GM19328 (cell line): ENCODE measurements at regions not wholly inside any gene's neighbourhood (a gene's known extent, or its start where the extent isn't known, plus 50 kb on each side); places are given as distances from the start of the nearest gene placed in this dataset.

Experiments used
- ATAC-seq: cut with Tn5 transposase; IDR thresholded peaks from one replicate; pipeline ENCODE4 v1.9.1; 2021; ENCODE audit warnings: mild to moderate bottlenecking, moderate library complexity; ENCODE audit not compliant: unreplicated experiment

DNA sequence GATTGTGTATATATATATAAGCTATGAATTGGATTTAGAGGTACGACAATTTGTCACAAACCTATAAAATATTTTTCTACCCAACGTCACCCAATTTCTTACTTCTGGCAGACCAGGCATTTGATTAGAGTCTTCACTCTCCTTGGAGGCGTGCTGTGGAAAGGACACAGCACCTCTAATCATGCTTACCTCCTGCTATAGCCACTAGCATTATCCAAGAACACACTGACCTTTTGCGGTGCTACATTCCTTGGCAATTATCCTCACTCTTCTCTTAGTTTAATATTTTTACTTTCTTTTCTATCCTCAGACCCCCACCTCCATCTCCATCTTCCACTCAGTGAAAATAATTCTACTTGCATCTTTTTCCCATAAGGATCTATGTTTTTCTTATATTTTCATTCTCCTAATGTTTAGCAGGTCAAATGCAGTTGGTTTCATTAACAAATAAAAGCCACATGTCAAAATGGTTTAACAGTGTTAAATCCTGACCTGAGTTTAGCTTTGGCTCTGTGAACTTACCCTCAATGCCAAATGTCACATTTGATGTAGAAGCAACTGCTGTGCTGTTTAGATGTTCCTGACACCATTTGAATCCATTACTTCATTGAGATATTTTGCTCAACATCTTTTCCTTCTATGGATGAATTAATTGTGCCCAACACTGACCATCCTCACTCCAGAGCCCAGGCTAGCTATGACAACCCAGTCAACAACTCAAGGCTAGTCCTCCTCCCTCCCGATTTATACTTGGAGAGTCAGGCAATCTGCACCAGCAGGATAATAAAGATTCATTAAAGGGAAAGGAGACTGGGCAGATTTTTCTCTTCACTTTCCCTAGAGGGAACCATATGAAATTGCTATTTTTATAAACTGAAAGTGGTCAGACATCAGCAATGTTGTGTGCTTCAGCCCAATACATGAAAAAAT, 240.5 kb downstream of the MREG start:
- no peak for ATAC-seq

- ATAC-seq = no peak
Observed at GRCh38 chr2:215772003-215772402, 241.3 kb downstream of the MREG start.

- no peak for ATAC-seq
Observed at GRCh38 chr2:215771241-215771640, 242.1 kb downstream of the MREG start.

DNA sequence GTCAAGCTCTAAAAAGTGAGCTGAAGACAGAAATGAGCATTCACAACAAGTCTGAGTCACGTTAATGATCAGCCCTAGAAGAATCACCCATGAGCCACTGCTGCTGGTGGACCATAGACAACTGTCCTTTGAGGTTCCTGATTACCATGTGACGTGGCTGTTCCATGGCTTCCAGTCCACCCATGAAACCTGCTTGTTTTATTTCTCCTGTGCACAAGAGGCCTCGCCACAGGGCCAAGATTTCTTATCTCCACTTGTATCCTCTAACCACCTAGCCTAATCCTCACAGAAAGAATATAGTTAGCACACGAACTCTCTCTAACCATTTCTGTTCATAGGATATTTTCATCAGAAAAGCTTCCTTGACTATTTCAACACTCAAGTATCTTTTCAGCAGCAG, 242.7 kb downstream of the MREG start:
- ATAC-seq = no peak

DNA sequence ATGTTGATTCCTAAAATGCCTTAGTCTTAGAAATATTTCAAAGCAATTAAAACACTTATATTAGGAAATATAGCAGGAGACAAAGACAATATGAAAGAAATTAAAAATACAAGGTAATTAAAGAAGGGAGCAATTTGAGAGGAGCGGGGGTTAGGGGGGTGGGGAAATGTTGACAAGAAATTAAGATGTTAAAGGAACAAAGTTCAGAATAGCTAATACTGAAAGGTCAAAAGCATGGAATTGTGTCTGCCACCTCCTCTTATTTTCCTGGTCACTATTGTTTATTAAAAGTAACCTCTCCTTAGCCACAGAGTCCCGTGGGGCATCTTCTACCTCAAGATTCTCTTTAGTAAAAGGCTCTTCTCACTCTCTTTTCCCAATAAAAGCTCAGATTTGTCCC, 244.1 kb downstream of the MREG start:
- ATAC-seq = no peak

- no peak for ATAC-seq
Observed at GRCh38 chr2:215767625-215768024, 245.7 kb downstream of the MREG start.

DNA sequence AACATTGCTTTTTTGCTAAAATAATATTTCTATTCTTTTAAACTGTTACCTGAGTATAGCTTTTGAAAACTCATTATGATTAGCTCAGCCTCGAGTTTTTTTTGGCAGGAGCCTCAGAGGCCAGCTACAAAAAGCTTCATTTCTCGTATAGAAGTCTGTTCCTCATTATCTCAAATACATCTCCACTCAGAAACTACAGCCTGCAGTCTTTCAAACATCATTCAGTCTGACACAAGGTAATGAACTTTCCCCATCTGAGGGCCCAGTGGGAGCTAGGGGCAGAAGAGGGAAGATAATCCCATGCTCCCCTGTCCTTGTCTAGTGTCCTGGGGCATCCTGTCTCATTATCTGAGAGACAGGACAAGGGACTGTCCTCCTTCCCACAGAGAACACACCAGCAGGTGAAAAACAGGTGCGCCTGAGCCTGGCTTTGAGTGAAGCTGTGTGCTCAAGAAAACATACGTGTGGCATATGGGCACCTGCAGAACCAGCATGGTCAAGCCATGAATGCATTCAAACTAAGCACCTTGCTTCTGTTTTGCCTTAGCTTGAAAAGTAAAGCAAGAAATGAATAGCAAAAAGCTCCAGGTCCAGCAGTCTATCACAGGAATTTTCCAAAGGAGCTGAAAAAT, 247.5 kb downstream of the MREG start:
- ATAC-seq = no peak

GRCh38 chr2:215764441-215765048, 248.8 kb downstream of the MREG start:
- ATAC-seq = no peak

GRCh38 chr2:215760557-215760956, 252.8 kb downstream of the MREG start:
- no peak for ATAC-seq

DNA sequence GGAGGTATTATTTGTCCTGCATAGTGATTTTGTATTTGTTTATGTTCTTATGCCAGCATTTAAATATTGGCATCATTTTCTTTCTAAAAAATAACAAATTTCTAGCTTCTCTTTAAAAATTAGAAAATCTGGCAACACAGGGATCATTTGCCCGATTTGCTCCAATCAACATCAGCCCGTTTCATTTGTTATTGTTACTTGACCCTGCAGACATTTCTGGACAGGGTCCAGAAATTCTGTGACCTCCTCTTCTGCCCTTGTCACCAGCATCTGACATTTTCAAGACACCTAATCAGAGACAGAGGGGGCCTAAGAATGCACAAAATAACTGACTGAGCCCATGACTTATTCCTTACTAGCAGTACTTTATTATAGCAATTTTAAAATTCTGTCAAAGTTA, 253.3 kb downstream of the MREG start:
- no peak for ATAC-seq

- no peak for ATAC-seq
Observed at GRCh38 chr2:215758691-215759090, 254.7 kb downstream of the MREG start.

DNA sequence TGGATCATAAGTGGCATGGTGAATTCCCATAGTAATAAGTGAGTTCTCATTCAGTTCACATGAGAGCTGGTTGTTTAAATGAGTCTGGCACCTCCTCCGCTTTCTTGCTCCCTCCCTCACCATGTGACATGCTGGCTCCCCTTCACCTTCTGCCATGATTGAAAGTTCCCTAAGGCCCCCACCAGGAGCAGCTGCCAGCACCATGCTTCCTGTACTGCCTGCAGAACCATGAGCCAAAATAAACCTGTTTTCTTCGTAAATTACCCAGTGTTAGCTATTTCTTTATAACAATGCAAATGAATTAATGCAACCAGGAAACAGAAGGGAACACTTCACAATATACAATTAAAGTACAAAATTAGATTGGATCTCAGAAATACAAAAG, 257.0 kb downstream of the MREG start:
- ATAC-seq = no peak

DNA sequence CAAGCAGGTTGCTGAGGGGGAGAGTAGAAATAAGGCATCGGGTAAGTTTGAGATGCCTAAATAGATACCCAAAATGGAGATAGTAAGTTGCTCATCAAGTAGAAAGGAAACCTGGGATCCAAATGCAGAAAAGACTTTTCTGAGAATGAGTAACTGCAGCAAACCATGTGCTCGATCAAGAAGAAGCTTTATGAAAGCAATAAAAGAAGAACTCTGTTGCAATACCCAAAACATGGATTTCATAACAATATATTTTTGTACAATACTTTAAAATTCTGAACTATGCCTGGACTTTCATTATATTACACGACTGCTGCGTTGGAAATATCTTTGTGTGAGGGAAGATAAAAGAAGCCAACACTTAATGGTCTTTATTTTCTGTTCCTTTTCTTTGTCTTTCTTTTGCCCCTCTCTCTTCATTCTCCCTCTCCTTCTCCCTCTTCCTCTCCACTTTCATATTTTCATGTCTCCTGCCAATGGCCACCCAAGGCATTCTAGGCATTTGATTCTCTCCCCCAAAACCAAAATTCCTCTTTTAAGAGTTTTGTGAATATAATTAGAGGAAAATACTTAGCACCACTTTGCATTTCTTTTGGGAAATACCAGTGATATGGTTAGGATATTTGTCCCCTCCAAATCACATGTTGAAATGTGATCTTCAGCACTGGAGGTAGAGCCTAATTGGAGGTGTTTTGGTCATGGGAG, 257.6 kb downstream of the MREG start:
- no peak for ATAC-seq

DNA sequence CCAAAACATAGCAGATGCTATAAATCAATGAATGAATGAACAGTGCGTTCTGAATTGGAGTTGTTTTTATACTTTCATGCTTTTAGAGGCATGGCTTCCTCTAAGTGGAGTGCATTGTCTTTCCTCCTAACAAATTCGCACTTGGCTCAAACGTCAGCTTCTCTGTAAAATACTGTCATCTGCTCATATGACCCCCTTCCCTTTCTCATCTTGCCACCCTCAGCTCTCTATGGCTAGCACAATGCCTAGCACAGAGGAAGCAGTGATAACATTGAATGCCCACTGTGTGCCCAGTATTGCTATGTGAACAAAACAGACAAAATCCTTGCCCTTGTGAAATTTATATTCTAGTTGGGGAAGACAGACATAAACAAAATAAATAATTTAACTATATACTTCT, 258.8 kb downstream of the MREG start:
- no peak for ATAC-seq

GRCh38 chr2:215753808-215754207, 259.5 kb downstream of the MREG start:
- no peak for ATAC-seq

DNA sequence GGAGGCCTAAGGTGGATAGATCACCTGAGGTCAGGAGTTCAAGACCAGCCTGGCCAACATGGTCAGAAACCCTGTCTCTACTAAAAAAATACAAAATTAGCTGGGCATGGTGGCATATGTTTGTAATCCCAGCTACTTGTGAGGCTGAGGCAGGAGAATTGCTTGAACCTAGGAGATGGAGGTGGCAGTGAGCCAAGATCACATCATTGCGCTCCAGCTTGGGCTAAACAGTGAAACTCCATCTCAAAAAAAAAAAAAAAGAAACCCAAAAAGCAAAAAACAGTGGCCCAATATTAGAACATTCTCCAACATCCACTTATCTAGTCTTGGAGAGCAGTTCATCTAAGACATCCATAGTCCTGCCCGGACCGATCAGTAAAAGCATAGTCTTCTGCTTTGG, 260.4 kb downstream of the MREG start:
- ATAC-seq = no peak

DNA sequence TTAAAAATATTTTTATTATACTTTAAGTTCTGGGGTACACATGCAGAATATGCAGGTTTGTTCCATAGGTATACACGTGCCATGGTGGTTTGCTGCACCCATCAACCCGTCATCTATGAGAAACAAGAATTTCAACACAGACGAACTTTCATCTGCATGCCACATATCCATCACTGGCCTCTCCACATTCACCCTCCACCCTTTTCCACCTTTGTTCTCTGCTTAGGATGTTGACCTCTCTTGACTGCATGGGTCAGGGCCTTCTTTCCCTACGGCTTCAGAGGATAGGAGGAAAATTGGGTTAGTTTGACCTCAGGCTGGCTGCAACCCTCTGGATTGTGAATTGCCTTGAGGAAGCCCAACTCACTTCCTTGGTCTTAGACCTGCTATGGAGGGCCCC, 260.9 kb downstream of the MREG start:
- no peak for ATAC-seq

- ATAC-seq = no peak
Observed at GRCh38 chr2:215751911-215752272, 261.5 kb downstream of the MREG start.

GRCh38 chr2:215751200-215751910, 262.0 kb downstream of the MREG start:
- no peak for ATAC-seq

GRCh38 chr2:215750763-215751162, 262.6 kb downstream of the MREG start:
- no peak for ATAC-seq
